Neural cell (in vitro differentiated cells): ENCODE measurements at regions not wholly inside any gene's neighbourhood (a gene's known extent, or its start where the extent isn't known, plus 50 kb on each side); places are given as distances from the start of the nearest gene placed in this dataset.

Experiments used
- H2AFZ ChIP-seq: fragments of 200-600, 300-800 bp; sonication (generic), shearing (Covaris generic); 2 replicates; pipeline ENCODE4 v1.6.0; 2014; ENCODE audit warnings: low read depth, mild to moderate bottlenecking, antibody characterized with exemption, low read length, moderate library complexity
- H3F3A ChIP-seq: fragments of 200-600 bp; shearing (Covaris generic); 2 replicates; pipeline ENCODE4 v1.6.1; 2016; ENCODE audit warnings: mild to moderate bottlenecking, moderate library complexity, mixed read lengths, antibody characterized with exemption, low read length; ENCODE audit not compliant: insufficient read depth, poor library complexity, severe bottlenecking
- H3K27ac ChIP-seq: fragments of 200-600, 300-800 bp; sonication (generic), shearing (Covaris generic); 2 replicates; pipeline ENCODE4 v1.5.1; 2014; ENCODE audit warnings: mild to moderate bottlenecking, low read length, moderate library complexity
- H3K27me3 ChIP-seq: fragments of 300-800, 200-600 bp; sonication (generic), shearing (Covaris generic); 2 replicates; pipeline ENCODE4 v1.6.0; 2014; ENCODE audit warnings: mild to moderate bottlenecking, low read depth, low read length, moderate library complexity; ENCODE audit not compliant: insufficient read depth
- H3K36me3 ChIP-seq: fragments of 300-800, 200-600 bp; sonication (generic), shearing (Covaris generic); 2 replicates; pipeline ENCODE4 v1.5.1; 2014; ENCODE audit warnings: mild to moderate bottlenecking, antibody characterized with exemption, low read length, moderate library complexity; ENCODE audit not compliant: insufficient read depth
- H3K4me2 ChIP-seq: fragments of 300-800, 200-600 bp; sonication (generic), shearing (Covaris generic); 2 replicates; pipeline ENCODE4 v1.6.0; 2014; ENCODE audit warnings: mild to moderate bottlenecking, low read length
- H3K4me3 ChIP-seq: fragments of 300-800, 200-600 bp; sonication (generic), shearing (Covaris generic); 2 replicates; pipeline ENCODE4 v1.5.1; 2014; ENCODE audit warnings: mild to moderate bottlenecking, low read length, moderate library complexity
- H3K79me2 ChIP-seq: fragments of 200-600 bp; shearing (Covaris generic); replicated peaks from 2 replicates; pipeline ENCODE4 v1.6.0; 2014; ENCODE audit warnings: mild to moderate bottlenecking, low read length, moderate library complexity; ENCODE audit not compliant: insufficient read depth
- H3K9ac ChIP-seq: fragments of 300-800, 200-600 bp; sonication (generic), shearing (Covaris generic); 2 replicates; pipeline ENCODE4 v1.6.1; 2016; ENCODE audit warnings: mild to moderate bottlenecking, low read length, mixed read lengths
- H3K9me2 ChIP-seq: fragments of 200-600 bp; shearing (Covaris generic); 2 replicates; pipeline ENCODE4 v1.6.1; 2016; ENCODE audit warnings: mild to moderate bottlenecking, low read length, mixed read lengths; ENCODE audit not compliant: insufficient read depth
- H3K9me3 ChIP-seq: fragments of 200-600, 300-800 bp; sonication (generic), shearing (Covaris generic); 2 replicates; pipeline ENCODE4 v1.6.1; 2016; ENCODE audit warnings: mild to moderate bottlenecking, mixed run types, low read length, moderate library complexity, mixed read lengths
- H4K20me1 ChIP-seq: fragments of 200-600 bp; shearing (Covaris generic); 2 replicates; pipeline ENCODE4 v1.6.1; 2016; ENCODE audit warnings: mild to moderate bottlenecking, mixed run types; ENCODE audit not compliant: insufficient read depth
- EP300 ChIP-seq: fragments of 450-650 bp; conservative IDR thresholded peaks from 2 replicates; pipeline ENCODE4 v1.6.1; 2014; ENCODE audit warnings: antibody characterized with exemption, mild to moderate bottlenecking, moderate library complexity; ENCODE audit not compliant: poor library complexity, severe bottlenecking
- EZH2 ChIP-seq: fragments of 200-600, 300-800 bp; shearing (Covaris generic), sonication (generic); IDR thresholded peaks from 2 replicates; pipeline ENCODE4 v1.6.1; 2014; ENCODE audit warnings: antibody characterized with exemption, low read length, borderline replicate concordance, mild to moderate bottlenecking; ENCODE audit not compliant: insufficient read depth, poor library complexity, severe bottlenecking
- MXI1 ChIP-seq: fragments of 450-650 bp; conservative IDR thresholded peaks from 2 replicates; pipeline ENCODE4 v1.6.1; 2014; ENCODE audit warnings: antibody characterized with exemption, mild to moderate bottlenecking; ENCODE audit not compliant: poor library complexity, severe bottlenecking
- POLR2AphosphoS5 ChIP-seq: IDR thresholded peaks from 2 replicates; pipeline ENCODE4 v1.6.1; 2012
- RAD21 ChIP-seq: fragments of 450-650 bp; conservative IDR thresholded peaks from 2 replicates; pipeline ENCODE4 v1.6.1; 2014; ENCODE audit warnings: antibody characterized with exemption, mild to moderate bottlenecking, moderate library complexity
- REST ChIP-seq: IDR thresholded peaks from 2 replicates; pipeline ENCODE4 v1.6.1; 2012; ENCODE audit warnings: borderline replicate concordance
- SMC3 ChIP-seq: fragments of 450-650 bp; conservative IDR thresholded peaks from 2 replicates; pipeline ENCODE4 v1.6.1; 2014; ENCODE audit warnings: antibody characterized with exemption, mild to moderate bottlenecking, moderate library complexity; ENCODE audit not compliant: poor library complexity
- TAF1 ChIP-seq: IDR thresholded peaks from 2 replicates; pipeline ENCODE4 v1.6.1; 2012; ENCODE audit warnings: low read depth
- TF ChIP-seq, protein P1 (sequence below): fragments of 450-650 bp; IDR thresholded peaks from 2 replicates; pipeline ENCODE4 v1.5.1; 2014; ENCODE audit warnings: antibody characterized with exemption, mild to moderate bottlenecking, moderate library complexity; ENCODE audit not compliant: poor library complexity, severe bottlenecking

GRCh38 chr20:39778431-39778830 lies 816.3 kb downstream of the DHX35 start:
- no peaks in the 10 kb centered on the region for H3F3A ChIP-seq
- peaks cover 6% of the 10 kb centered on the region for H3K9me3 ChIP-seq
- no peak overlapping the region for H2AFZ ChIP-seq
- no peaks in the 10 kb centered on the region for H4K20me1 ChIP-seq
- H3K4me2 ChIP-seq = no peak overlapping the region
- no peaks in the 10 kb centered on the region for H3K27me3 ChIP-seq
- no peak overlapping the region for H3K9ac ChIP-seq
- H3K36me3 ChIP-seq = no peaks in the 10 kb centered on the region
- H3K9me2 ChIP-seq = no peaks in the 10 kb centered on the region
- H3K4me3 ChIP-seq = no peak overlapping the region
- no peaks in the 10 kb centered on the region for H3K79me2 ChIP-seq
- no peak overlapping the region for H3K27ac ChIP-seq
- TF ChIP-seq REST (no peak), EP300 (no peak), SMC3 (no peak), RAD21 (no peak), MXI1 (no peak)
- TF ChIP-seq, protein P1, sequence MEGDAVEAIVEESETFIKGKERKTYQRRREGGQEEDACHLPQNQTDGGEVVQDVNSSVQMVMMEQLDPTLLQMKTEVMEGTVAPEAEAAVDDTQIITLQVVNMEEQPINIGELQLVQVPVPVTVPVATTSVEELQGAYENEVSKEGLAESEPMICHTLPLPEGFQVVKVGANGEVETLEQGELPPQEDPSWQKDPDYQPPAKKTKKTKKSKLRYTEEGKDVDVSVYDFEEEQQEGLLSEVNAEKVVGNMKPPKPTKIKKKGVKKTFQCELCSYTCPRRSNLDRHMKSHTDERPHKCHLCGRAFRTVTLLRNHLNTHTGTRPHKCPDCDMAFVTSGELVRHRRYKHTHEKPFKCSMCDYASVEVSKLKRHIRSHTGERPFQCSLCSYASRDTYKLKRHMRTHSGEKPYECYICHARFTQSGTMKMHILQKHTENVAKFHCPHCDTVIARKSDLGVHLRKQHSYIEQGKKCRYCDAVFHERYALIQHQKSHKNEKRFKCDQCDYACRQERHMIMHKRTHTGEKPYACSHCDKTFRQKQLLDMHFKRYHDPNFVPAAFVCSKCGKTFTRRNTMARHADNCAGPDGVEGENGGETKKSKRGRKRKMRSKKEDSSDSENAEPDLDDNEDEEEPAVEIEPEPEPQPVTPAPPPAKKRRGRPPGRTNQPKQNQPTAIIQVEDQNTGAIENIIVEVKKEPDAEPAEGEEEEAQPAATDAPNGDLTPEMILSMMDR = no peak

GRCh38 chr20:39777610-39778009 lies 815.5 kb downstream of the DHX35 start:
- Histone ChIP-seq H2AFZ (no peak overlapping the region), H3K36me3 (no peaks in the 10 kb centered on the region)

More at GRCh38 chr20:39777610-39778009, 815.5 kb downstream of the DHX35 start:
- Histone ChIP-seq H3K27ac (no peak overlapping the region), H3K9me3 (peaks cover 6% of the 10 kb centered on the region), H3K27me3 (no peaks in the 10 kb centered on the region), H3K4me2 (no peak overlapping the region), H3K79me2 (no peaks in the 10 kb centered on the region), H3K9ac (no peak overlapping the region), H3K9me2 (no peaks in the 10 kb centered on the region), H3F3A (no peaks in the 10 kb centered on the region), H4K20me1 (no peaks in the 10 kb centered on the region), H3K4me3 (no peak overlapping the region)
- TF ChIP-seq MXI1 = no peak
- no peak for TF ChIP-seq EZH2
- no peak for TF ChIP-seq RAD21
- TF ChIP-seq REST = no peak
- TF ChIP-seq SMC3 = no peak
- TF ChIP-seq, protein P1 = no peak
- no peak for TF ChIP-seq TAF1
- TF ChIP-seq POLR2AphosphoS5 = no peak
- no peak for TF ChIP-seq EP300
